ENCODE measurements at regions not wholly inside any gene's neighbourhood (a gene's known extent, or its start where the extent isn't known, plus 50 kb on each side); places are given as distances from the start of the nearest gene placed in this dataset.

GRCh38 chr12:46617167-46617566, 208.6 kb downstream of the SLC38A4 start:
- Histone ChIP-seq H3K9ac (no peak overlapping the region), H3K4me1 (no peaks in the 10 kb centered on the region), H3K9me3 (replicated peaks in 1 of 11) (peaks cover 6 to 16% (median 9%) of the 10 kb centered on the region in 11 experiments; a peak in 19 of 22 replicates), H3K27ac (no peak overlapping the region), H3K27me3 (no peaks in the 10 kb centered on the region), H3K4me2 (no peak overlapping the region), H4K20me1 (no peaks in the 10 kb centered on the region), H3K4me3 (no peak overlapping the region), H3K36me3 (no peaks in the 10 kb centered on the region)
- no peak for TF ChIP-seq Cebpa-rat (IDR thresholded peaks at IDR 0.05)

- H3K4me2 ChIP-seq = no peak overlapping the region
Observed at GRCh38 chr12:46610754-46611153, 215.0 kb downstream of the SLC38A4 start.

GRCh38 chr12:46609674-46610073, 216.1 kb downstream of the SLC38A4 start:
- Histone ChIP-seq H3K36me3 (no peaks in the 10 kb centered on the region), H3K27me3 (no peaks in the 10 kb centered on the region), H3K9me3 (replicated peaks in 1 of 11) (peaks cover 0 to 5% (median 1%) of the 10 kb centered on the region in 11 experiments; a peak in 11 of 22 replicates), H3K9ac (no peak overlapping the region), H3K4me2 (no peak overlapping the region), H4K20me1 (no peaks in the 10 kb centered on the region), H3K27ac (no peak overlapping the region), H3K4me3 (no peak overlapping the region), H3K4me1 (peaks cover 0 to 9% (median 0%) of the 10 kb centered on the region in 10 experiments; a peak in 2 of 20 replicates)
- TF ChIP-seq Cebpa-rat (IDR thresholded peaks at IDR 0.05) = no peak

More at GRCh38 chr12:46610754-46611153, 215.0 kb downstream of the SLC38A4 start:
- Histone ChIP-seq H3K36me3 (no peaks in the 10 kb centered on the region), H3K27ac (no peak overlapping the region), H3K9me3 (replicated peaks in 1 of 11) (peaks cover 5 to 13% (median 7%) of the 10 kb centered on the region in 11 experiments; a peak in 19 of 22 replicates), H4K20me1 (no peaks in the 10 kb centered on the region), H3K4me3 (no peak overlapping the region), H3K27me3 (no peaks in the 10 kb centered on the region), H3K4me1 (peaks cover 0 to 9% (median 0%) of the 10 kb centered on the region in 10 experiments; a peak in 2 of 20 replicates), H3K9ac (no peak overlapping the region)
- TF ChIP-seq Cebpa-rat (IDR thresholded peaks at IDR 0.05) = no peak

GRCh38 chr12:46609273-46609623, 216.5 kb downstream of the SLC38A4 start:
- H3K4me1 ChIP-seq = peaks cover 0 to 9% (median 0%) of the 10 kb centered on the region in 10 experiments; a peak in 2 of 20 replicates
- H3K27ac ChIP-seq = no peak overlapping the region
- no peaks in the 10 kb centered on the region for H3K36me3 ChIP-seq
- TF ChIP-seq Cebpa-rat (IDR thresholded peaks at IDR 0.05) = no peak
- H3K4me2 ChIP-seq = 0 out of 22 replicates have a peak overlapping the region, but pooled peaks of 1 of the 11 experiments have one; percentile 9
- H4K20me1 ChIP-seq = no peaks in the 10 kb centered on the region
- H3K4me3 ChIP-seq = no peak overlapping the region
- H3K9ac ChIP-seq = no peak overlapping the region
- H3K9me3 ChIP-seq (replicated peaks in 1 of 11) = peaks cover 0 to 7% (median 4%) of the 10 kb centered on the region in 11 experiments; a peak in 10 of 22 replicates
- no peaks in the 10 kb centered on the region for H3K27me3 ChIP-seq

- H3K4me1 ChIP-seq = peaks cover 0 to 9% (median 0%) of the 10 kb centered on the region in 10 experiments; a peak in 2 of 20 replicates
- no peak for TF ChIP-seq Cebpa-rat (IDR thresholded peaks at IDR 0.05)
- peaks cover 0 to 13% (median 10%) of the 10 kb centered on the region in 11 experiments; a peak in 13 of 22 replicates for H3K9me3 ChIP-seq (replicated peaks in 1 of 11)
- peak overlapping the region in 1 of 11 experiments; percentile 9; a peak in 1 of 22 replicates for H3K4me2 ChIP-seq
- no peak overlapping the region for H3K9ac ChIP-seq
- no peaks in the 10 kb centered on the region for H3K36me3 ChIP-seq
- H3K27ac ChIP-seq = no peak overlapping the region
- no peak overlapping the region for H3K4me3 ChIP-seq
- H3K27me3 ChIP-seq = no peaks in the 10 kb centered on the region
- H4K20me1 ChIP-seq = no peaks in the 10 kb centered on the region
Observed at GRCh38 chr12:46608431-46609272, 217.1 kb downstream of the SLC38A4 start.

GRCh38 chr12:46604684-46605083, 221.1 kb downstream of the SLC38A4 start:
- TF ChIP-seq Cebpa-rat (IDR thresholded peaks at IDR 0.05) = no peak
- peaks cover 0 to 9% (median 0%) of the 10 kb centered on the region in 10 experiments; a peak in 2 of 20 replicates for H3K4me1 ChIP-seq
- H3K9ac ChIP-seq = no peak overlapping the region

GRCh38 chr12:46603776-46604456, 221.9 kb downstream of the SLC38A4 start:
- no peak overlapping the region for H3K4me3 ChIP-seq
- TF ChIP-seq Cebpa-rat (IDR thresholded peaks at IDR 0.05) = no peak

More at GRCh38 chr12:46604684-46605083, 221.1 kb downstream of the SLC38A4 start:
- Histone ChIP-seq H3K27me3 (no peaks in the 10 kb centered on the region), H3K27ac (no peak overlapping the region), H3K4me3 (no peak overlapping the region), H3K9me3 (replicated peaks in 1 of 11) (peaks cover 11 to 33% (median 30%) of the 10 kb centered on the region in 11 experiments; a peak in 19 of 22 replicates), H3K4me2 (no peak overlapping the region), H4K20me1 (no peaks in the 10 kb centered on the region), H3K36me3 (no peaks in the 10 kb centered on the region)

GRCh38 chr12:46602474-46602873, 223.3 kb downstream of the SLC38A4 start:
- Histone ChIP-seq H3K27me3 (no peaks in the 10 kb centered on the region), H3K4me1 (no peaks in the 10 kb centered on the region), H3K4me3 (no peak overlapping the region), H3K9me3 (replicated peaks in 1 of 11) (peaks cover 11 to 33% (median 30%) of the 10 kb centered on the region in 11 experiments; a peak in 19 of 22 replicates), H3K27ac (no peak overlapping the region), H3K4me2 (no peak overlapping the region), H3K36me3 (no peaks in the 10 kb centered on the region), H4K20me1 (no peaks in the 10 kb centered on the region), H3K9ac (no peak overlapping the region)
- TF ChIP-seq Cebpa-rat (IDR thresholded peaks at IDR 0.05) = no peak

More at GRCh38 chr12:46603776-46604456, 221.9 kb downstream of the SLC38A4 start:
- no peak overlapping the region for H3K4me2 ChIP-seq
- no peak overlapping the region for H3K27ac ChIP-seq
- H4K20me1 ChIP-seq = no peaks in the 10 kb centered on the region
- H3K9ac ChIP-seq = no peak overlapping the region
- peaks cover 11 to 33% (median 30%) of the 10 kb centered on the region in 11 experiments; a peak in 19 of 22 replicates for H3K9me3 ChIP-seq (replicated peaks in 1 of 11)
- no peaks in the 10 kb centered on the region for H3K27me3 ChIP-seq
- no peaks in the 10 kb centered on the region for H3K36me3 ChIP-seq
- H3K4me1 ChIP-seq = peaks cover 0 to 5% (median 0%) of the 10 kb centered on the region in 10 experiments; a peak in 2 of 20 replicates
